ENCODE measurements at regions not wholly inside any gene's neighbourhood (a gene's known extent, or its start where the extent isn't known, plus 50 kb on each side); places are given as distances from the start of the nearest gene placed in this dataset.

- no peak for DNase-seq (ENCODE audit: low spot score)
Observed at GRCh38 chr4:114364857-114365256, 233.8 kb upstream of the UGT8 start.

- no peak for DNase-seq (ENCODE audit: low spot score)
Observed at GRCh38 chr4:114365591-114365990, 233.0 kb upstream of the UGT8 start.

- no peak for DNase-seq (ENCODE audit: low spot score)
Observed at GRCh38 chr4:114366368-114366767, 232.2 kb upstream of the UGT8 start.

- no peak for DNase-seq (ENCODE audit: low spot score)
Observed at GRCh38 chr4:114368751-114369150, 229.9 kb upstream of the UGT8 start.

GRCh38 chr4:114373508-114373907 is 225.1 kb upstream of the UGT8 start:
- DNase-seq (ENCODE audit: low spot score), result no peak

- DNase-seq (ENCODE audit: low spot score), result no peak
Observed at GRCh38 chr4:114378305-114378903, 220.2 kb upstream of the UGT8 start.

- no peak for DNase-seq (ENCODE audit: low spot score)
Observed at GRCh38 chr4:114383067-114383466, 215.5 kb upstream of the UGT8 start.

GRCh38 chr4:114383721-114384120 is 214.9 kb upstream of the UGT8 start:
- DNase-seq (ENCODE audit: low spot score), result peak; percentile 56

GRCh38 chr4:114384629-114385028 is 214.0 kb upstream of the UGT8 start:
- peak; percentile 73 for DNase-seq (ENCODE audit: low spot score)

GRCh38 chr4:114385195-114385985 is 213.2 kb upstream of the UGT8 start:
- no peak for DNase-seq (ENCODE audit: low spot score)

- DNase-seq (ENCODE audit: low spot score), result peak; percentile 60
Observed at GRCh38 chr4:114386637-114387233, 211.9 kb upstream of the UGT8 start.

GRCh38 chr4:114389070-114389685 is 209.4 kb upstream of the UGT8 start:
- no peak for DNase-seq (ENCODE audit: low spot score)

GRCh38 chr4:114393295-114394038 is 205.1 kb upstream of the UGT8 start:
- no peak for DNase-seq (ENCODE audit: low spot score)

- DNase-seq (ENCODE audit: low spot score), result no peak
Observed at GRCh38 chr4:114396808-114397207, 201.8 kb upstream of the UGT8 start.

- no peak for DNase-seq (ENCODE audit: low spot score)
Observed at GRCh38 chr4:114398410-114398809, 200.2 kb upstream of the UGT8 start.

GRCh38 chr4:114399105-114399504 is 199.5 kb upstream of the UGT8 start:
- no peak for DNase-seq (ENCODE audit: low spot score)

- no peak for DNase-seq (ENCODE audit: low spot score)
Observed at GRCh38 chr4:114400531-114400930, 198.1 kb upstream of the UGT8 start.

GRCh38 chr4:114401483-114401882 is 197.1 kb upstream of the UGT8 start:
- DNase-seq (ENCODE audit: low spot score), result no peak

GRCh38 chr4:114417214-114417613 is 181.4 kb upstream of the UGT8 start:
- DNase-seq (ENCODE audit: low spot score), result peak; percentile 12

GRCh38 chr4:114420069-114420468 is 178.5 kb upstream of the UGT8 start:
- DNase-seq (ENCODE audit: low spot score), result no peak

GRCh38 chr4:114423582-114423981 is 175.0 kb upstream of the UGT8 start:
- no peak for DNase-seq (ENCODE audit: low spot score)

GRCh38 chr4:114435116-114435515 is 163.5 kb upstream of the UGT8 start:
- DNase-seq (ENCODE audit: low spot score), result no peak
